GM21825 (cell line): ENCODE measurements at regions not wholly inside any gene's neighbourhood (a gene's known extent, or its start where the extent isn't known, plus 50 kb on each side); places are given as distances from the start of the nearest gene placed in this dataset.
A peak's percentile ranks its signal among the peaks of the same experiment; 100 is the strongest.
"Not testable (repeated sequence)": the region's sequence is repeated elsewhere in the genome, so short reads cannot be mapped to it uniquely, and the experiment has no call there.

Source experiments
- ATAC-seq: cut with Tn5 transposase; IDR thresholded peaks from one replicate; pipeline ENCODE4 v1.9.1; 2021; ENCODE audit warnings: mild to moderate bottlenecking, moderate library complexity; ENCODE audit not compliant: unreplicated experiment

- no peak for ATAC-seq
These were observed 132.6 kb upstream of the BTN3A2 start for GRCh38 chr6:26232306-26232939.

GRCh38 chr6:26232940-26233648 lies 131.9 kb upstream of the BTN3A2 start:
- peak; percentile 11 for ATAC-seq

- peak; percentile 42 for ATAC-seq
These were observed 131.2 kb upstream of the BTN3A2 start for GRCh38 chr6:26233649-26234420.

- ATAC-seq, result peak; percentile 44
These were observed 130.3 kb upstream of the BTN3A2 start for GRCh38 chr6:26234421-26235301.

- ATAC-seq, result no peak
These were observed 129.7 kb upstream of the BTN3A2 start for GRCh38 chr6:26235302-26235670.

GRCh38 chr6:26239415-26239814 lies 125.6 kb upstream of the BTN3A2 start:
- ATAC-seq, result not testable (repeated sequence)

- peak; percentile 48 for ATAC-seq
These were observed 124.6 kb upstream of the BTN3A2 start for GRCh38 chr6:26240157-26241032.

- ATAC-seq, result no peak
These were observed 123.7 kb upstream of the BTN3A2 start for GRCh38 chr6:26241033-26241895.

- no peak for ATAC-seq
These were observed 121.9 kb upstream of the BTN3A2 start for GRCh38 chr6:26243132-26243531.

GRCh38 chr6:26243752-26244151 lies 121.2 kb upstream of the BTN3A2 start:
- no peak for ATAC-seq

GRCh38 chr6:26246058-26246457 lies 118.9 kb upstream of the BTN3A2 start:
- no peak for ATAC-seq

- no peak for ATAC-seq
These were observed 118.4 kb upstream of the BTN3A2 start for GRCh38 chr6:26246553-26246952.

GRCh38 chr6:26249707-26249956 lies 115.4 kb upstream of the BTN3A2 start:
- peak; percentile 9 for ATAC-seq

- peak; percentile 47 for ATAC-seq
These were observed 114.9 kb upstream of the BTN3A2 start for GRCh38 chr6:26249957-26250697.

GRCh38 chr6:26250698-26251044 lies 114.3 kb upstream of the BTN3A2 start:
- ATAC-seq, result peak; percentile 7

- peak; percentile 44 for ATAC-seq
These were observed 113.5 kb upstream of the BTN3A2 start for GRCh38 chr6:26251354-26252076.

- ATAC-seq, result no peak
These were observed 112.9 kb upstream of the BTN3A2 start for GRCh38 chr6:26252077-26252472.

GRCh38 chr6:26254724-26255123 lies 110.3 kb upstream of the BTN3A2 start:
- ATAC-seq, result no peak
